SK-N-MC (cell line): ENCODE measurements at regions not wholly inside any gene's neighbourhood (a gene's known extent, or its start where the extent isn't known, plus 50 kb on each side); places are given as distances from the start of the nearest gene placed in this dataset.
"Not testable (repeated sequence)": the region's sequence is repeated elsewhere in the genome, so short reads cannot be mapped to it uniquely, and the experiment has no call there.

Source experiments
- DNase-seq: peaks from one replicate; pipeline ENCODE4 v3.0.0-alpha.2; 2011; ENCODE audit warnings: low read depth, low spot score
- H3K27ac ChIP-seq: fragments of 200-600 bp; sonication (generic); 2 replicates; pipeline ENCODE4 v1.5.1; 2016; ENCODE audit warnings: mixed run types
- H3K36me3 ChIP-seq: fragments of 200-600 bp; sonication (generic); 2 replicates; pipeline ENCODE4 v1.6.1; 2017; ENCODE audit warnings: antibody characterized with exemption, low read length, mixed read lengths; ENCODE audit not compliant: insufficient read depth
- H3K4me3 ChIP-seq: fragments of 200-600 bp; sonication (generic); 2 replicates; pipeline ENCODE4 v1.5.1; 2016
- H3K9ac ChIP-seq: fragments of 200-600 bp; sonication (generic); 2 replicates; pipeline ENCODE4 v1.8.0; 2017; ENCODE audit warnings: mixed run types, mixed read lengths; ENCODE audit not compliant: insufficient read length
- H3K9me3 ChIP-seq: fragments of 200-600 bp; sonication (generic); 2 replicates; pipeline ENCODE4 v1.6.1; 2017; ENCODE audit warnings: low read depth, mild to moderate bottlenecking, antibody characterized with exemption, low read length, moderate library complexity, mixed read lengths
- EZH2 ChIP-seq: fragments of 200-600 bp; sonication (generic); IDR thresholded peaks from one replicate; pipeline ENCODE4 v1.6.1; 2017; ENCODE audit warnings: antibody characterized with exemption
- FOXP2 ChIP-seq: optimal IDR thresholded peaks from 2 replicates; pipeline ENCODE3; 2011; ENCODE audit warnings: mild to moderate bottlenecking, moderate library complexity; ENCODE audit not compliant: insufficient read depth; ENCODE audit errors: extremely low read length, control extremely low read depth
- POLR2AphosphoS5 ChIP-seq: IDR thresholded peaks from 2 replicates; pipeline ENCODE4 v1.6.1; 2012; ENCODE audit warnings: mild to moderate bottlenecking, low read depth, low read length, borderline replicate concordance

GRCh38 chr2:160565099-160565845, 71.7 kb upstream of the RBMS1 start:
- TF ChIP-seq POLR2AphosphoS5 (no peak), EZH2 (no peak), FOXP2 (no peak)
- no peaks in the 10 kb centered on the region for H3K9me3 ChIP-seq
- DNase-seq = no peak
- H3K27ac ChIP-seq = no peak overlapping the region
- no peaks in the 10 kb centered on the region for H3K36me3 ChIP-seq
- H3K4me3 ChIP-seq = no peak overlapping the region
- H3K9ac ChIP-seq = no peak overlapping the region

GRCh38 chr2:160566717-160567116, 73.1 kb upstream of the RBMS1 start:
- DNase-seq = no peak
- TF ChIP-seq FOXP2 (no peak), EZH2 (no peak), POLR2AphosphoS5 (no peak)
- Histone ChIP-seq H3K4me3 (no peak overlapping the region), H3K9ac (no peak overlapping the region), H3K27ac (no peak overlapping the region), H3K36me3 (no peaks in the 10 kb centered on the region), H3K9me3 (no peaks in the 10 kb centered on the region)

GRCh38 chr2:160568856-160569255, 75.2 kb upstream of the RBMS1 start:
- Histone ChIP-seq H3K9ac (no peak overlapping the region), H3K9me3 (no peaks in the 10 kb centered on the region), H3K27ac (no peak overlapping the region), H3K4me3 (no peak overlapping the region), H3K36me3 (no peaks in the 10 kb centered on the region)
- DNase-seq = no peak
- no peak for TF ChIP-seq FOXP2
- TF ChIP-seq POLR2AphosphoS5 = no peak
- TF ChIP-seq EZH2 = no peak

GRCh38 chr2:160570376-160570775, 76.8 kb upstream of the RBMS1 start:
- no peaks in the 10 kb centered on the region for H3K36me3 ChIP-seq
- no peak for TF ChIP-seq FOXP2
- no peak for TF ChIP-seq EZH2
- no peak for TF ChIP-seq POLR2AphosphoS5
- no peak for DNase-seq
- H3K27ac ChIP-seq = no peak overlapping the region
- no peak overlapping the region for H3K9ac ChIP-seq
- no peaks in the 10 kb centered on the region for H3K9me3 ChIP-seq
- no peak overlapping the region for H3K4me3 ChIP-seq

- Histone ChIP-seq H3K27ac (no peak overlapping the region), H3K9ac (no peak overlapping the region), H3K36me3 (no peaks in the 10 kb centered on the region), H3K9me3 (no peaks in the 10 kb centered on the region), H3K4me3 (no peak overlapping the region)
- TF ChIP-seq POLR2AphosphoS5 (no peak), EZH2 (no peak)
- DNase-seq = no peak
Observed at GRCh38 chr2:160574468-160575140, 81.0 kb upstream of the RBMS1 start.

GRCh38 chr2:160575368-160575767, 81.8 kb upstream of the RBMS1 start:
- H3K27ac ChIP-seq = no peak overlapping the region
- no peak overlapping the region for H3K4me3 ChIP-seq
- no peaks in the 10 kb centered on the region for H3K36me3 ChIP-seq
- H3K9me3 ChIP-seq = no peaks in the 10 kb centered on the region
- no peak overlapping the region for H3K9ac ChIP-seq
- DNase-seq = no peak
- TF ChIP-seq EZH2 = no peak
- TF ChIP-seq POLR2AphosphoS5 = no peak
- no peak for TF ChIP-seq FOXP2

- Histone ChIP-seq H3K4me3 (no peak overlapping the region), H3K27ac (no peak overlapping the region), H3K36me3 (no peaks in the 10 kb centered on the region), H3K9me3 (no peaks in the 10 kb centered on the region), H3K9ac (no peak overlapping the region)
- TF ChIP-seq POLR2AphosphoS5 = no peak
- no peak for TF ChIP-seq EZH2
- TF ChIP-seq FOXP2 = no peak
- DNase-seq = no peak
Observed at GRCh38 chr2:160576054-160576499, 82.5 kb upstream of the RBMS1 start.

- H3K9ac ChIP-seq, H3K36me3 ChIP-seq, H3K9me3 ChIP-seq, DNase-seq, H3K4me3 ChIP-seq, H3K27ac ChIP-seq: not testable (repeated sequence)
Observed at GRCh38 chr2:160577081-160577480, 83.5 kb upstream of the RBMS1 start.

- Histone ChIP-seq H3K4me3 (no peak overlapping the region), H3K9me3 (no peaks in the 10 kb centered on the region), H3K9ac (no peak overlapping the region), H3K27ac (peak overlapping the region; percentile 100), H3K36me3 (no peaks in the 10 kb centered on the region)
- no peak for DNase-seq
- TF ChIP-seq POLR2AphosphoS5 (no peak), EZH2 (no peak), FOXP2 (no peak)
Observed at GRCh38 chr2:160581035-160581434, 87.4 kb upstream of the RBMS1 start.
